ENCODE measurements at regions not wholly inside any gene's neighbourhood (a gene's known extent, or its start where the extent isn't known, plus 50 kb on each side); places are given as distances from the start of the nearest gene placed in this dataset.
"Not testable (repeated sequence)": the region's sequence is repeated elsewhere in the genome, so short reads cannot be mapped to it uniquely, and the experiment has no call there.

GRCh38 chr11:97912629-97913028 lies 1108.1 kb upstream of the CNTN5 start:
- no peak overlapping the region for H3K27ac Mint-ChIP-seq
- H3K27me3 Mint-ChIP-seq = no peaks in the 10 kb centered on the region
- H3K4me3 Mint-ChIP-seq = no peak overlapping the region
- no peaks in the 10 kb centered on the region for H3K36me3 Mint-ChIP-seq
- H3K9me3 Mint-ChIP-seq = peaks cover 4% of the 10 kb centered on the region
- H3K4me1 Mint-ChIP-seq (ENCODE audit: low read depth in 2 of 2) = no peaks in the 10 kb centered on the region
- DNase-seq (ENCODE audit: low spot score) (no peak), ATAC-seq (no peak)

GRCh38 chr11:97922933-97923332 lies 1097.8 kb upstream of the CNTN5 start:
- Mint-ChIP-seq H3K9me3 (peaks cover 15% of the 10 kb centered on the region), H3K36me3 (peaks cover 15% of the 10 kb centered on the region)
- DNase-seq (ENCODE audit: low spot score); H3K4me1 Mint-ChIP-seq (ENCODE audit: low read depth in 2 of 2); H3K4me3 Mint-ChIP-seq; H3K27ac Mint-ChIP-seq; H3K27me3 Mint-ChIP-seq; ATAC-seq: not testable (repeated sequence)

- H3K36me3 Mint-ChIP-seq = no peaks in the 10 kb centered on the region
- H3K27ac Mint-ChIP-seq = no peak overlapping the region
- no peaks in the 10 kb centered on the region for H3K27me3 Mint-ChIP-seq
- H3K4me1 Mint-ChIP-seq (ENCODE audit: low read depth in 2 of 2) = no peaks in the 10 kb centered on the region
- no peak for ATAC-seq
- no peak for DNase-seq (ENCODE audit: low spot score)
- peaks cover 17% of the 10 kb centered on the region for H3K9me3 Mint-ChIP-seq
- no peak overlapping the region for H3K4me3 Mint-ChIP-seq
Measured at GRCh38 chr11:97934572-97935208, 1086.1 kb upstream of the CNTN5 start.

GRCh38 chr11:97937501-97937900 lies 1083.2 kb upstream of the CNTN5 start:
- H3K27ac Mint-ChIP-seq = no peak overlapping the region

GRCh38 chr11:97938789-97939188 lies 1082.0 kb upstream of the CNTN5 start:
- no peak overlapping the region for H3K27ac Mint-ChIP-seq
- no peaks in the 10 kb centered on the region for H3K4me1 Mint-ChIP-seq (ENCODE audit: low read depth in 2 of 2)
- no peaks in the 10 kb centered on the region for H3K36me3 Mint-ChIP-seq
- no peak for ATAC-seq
- no peaks in the 10 kb centered on the region for H3K27me3 Mint-ChIP-seq
- no peak overlapping the region for H3K4me3 Mint-ChIP-seq
- H3K9me3 Mint-ChIP-seq = peaks cover 25% of the 10 kb centered on the region
- DNase-seq (ENCODE audit: low spot score) = no peak

More at GRCh38 chr11:97937501-97937900, 1083.2 kb upstream of the CNTN5 start:
- H3K4me1 Mint-ChIP-seq (ENCODE audit: low read depth in 2 of 2) = no peaks in the 10 kb centered on the region
- ATAC-seq = no peak
- peaks cover 31% of the 10 kb centered on the region for H3K9me3 Mint-ChIP-seq
- no peak for DNase-seq (ENCODE audit: low spot score)
- H3K27me3 Mint-ChIP-seq = no peaks in the 10 kb centered on the region
- H3K36me3 Mint-ChIP-seq = no peaks in the 10 kb centered on the region
- no peak overlapping the region for H3K4me3 Mint-ChIP-seq

GRCh38 chr11:97943493-97943892 lies 1077.3 kb upstream of the CNTN5 start:
- DNase-seq (ENCODE audit: low spot score) (no peak), ATAC-seq (no peak)
- Mint-ChIP-seq H3K4me3 (no peak overlapping the region), H3K36me3 (no peaks in the 10 kb centered on the region), H3K27me3 (no peaks in the 10 kb centered on the region), H3K4me1 (ENCODE audit: low read depth in 2 of 2) (no peaks in the 10 kb centered on the region), H3K27ac (no peak overlapping the region), H3K9me3 (peaks cover 14% of the 10 kb centered on the region)

- H3K4me3 Mint-ChIP-seq = no peak overlapping the region
- H3K9me3 Mint-ChIP-seq = peaks cover 5% of the 10 kb centered on the region
- DNase-seq (ENCODE audit: low spot score) = no peak
- ATAC-seq = no peak
- no peaks in the 10 kb centered on the region for H3K4me1 Mint-ChIP-seq (ENCODE audit: low read depth in 2 of 2)
- H3K36me3 Mint-ChIP-seq = no peaks in the 10 kb centered on the region
- no peaks in the 10 kb centered on the region for H3K27me3 Mint-ChIP-seq
- H3K27ac Mint-ChIP-seq = no peak overlapping the region
Measured at GRCh38 chr11:97948793-97949192, 1072.0 kb upstream of the CNTN5 start.

GRCh38 chr11:97955595-97955994 lies 1065.2 kb upstream of the CNTN5 start:
- ATAC-seq (no peak), DNase-seq (ENCODE audit: low spot score) (no peak)
- no peak overlapping the region for H3K27ac Mint-ChIP-seq
- no peaks in the 10 kb centered on the region for H3K36me3 Mint-ChIP-seq
- H3K9me3 Mint-ChIP-seq = peaks cover 15% of the 10 kb centered on the region
- no peaks in the 10 kb centered on the region for H3K27me3 Mint-ChIP-seq
- no peak overlapping the region for H3K4me3 Mint-ChIP-seq
- no peaks in the 10 kb centered on the region for H3K4me1 Mint-ChIP-seq (ENCODE audit: low read depth in 2 of 2)

GRCh38 chr11:97956904-97957303 lies 1063.8 kb upstream of the CNTN5 start:
- H3K4me3 Mint-ChIP-seq = no peak overlapping the region
- no peak for DNase-seq (ENCODE audit: low spot score)
- H3K9me3 Mint-ChIP-seq = peaks cover 16% of the 10 kb centered on the region
- ATAC-seq = no peak
- no peak overlapping the region for H3K27ac Mint-ChIP-seq
- no peaks in the 10 kb centered on the region for H3K4me1 Mint-ChIP-seq (ENCODE audit: low read depth in 2 of 2)
- H3K27me3 Mint-ChIP-seq = no peaks in the 10 kb centered on the region
- no peaks in the 10 kb centered on the region for H3K36me3 Mint-ChIP-seq

GRCh38 chr11:97961431-97961830 lies 1059.3 kb upstream of the CNTN5 start:
- H3K4me3 Mint-ChIP-seq = no peak overlapping the region
- DNase-seq (ENCODE audit: low spot score) = no peak
- no peak for ATAC-seq
- peaks cover 19% of the 10 kb centered on the region for H3K9me3 Mint-ChIP-seq
- no peaks in the 10 kb centered on the region for H3K27me3 Mint-ChIP-seq
- peaks cover 11% of the 10 kb centered on the region for H3K36me3 Mint-ChIP-seq
- H3K4me1 Mint-ChIP-seq (ENCODE audit: low read depth in 2 of 2) = no peaks in the 10 kb centered on the region
- H3K27ac Mint-ChIP-seq = no peak overlapping the region

GRCh38 chr11:97962758-97963157 lies 1058.0 kb upstream of the CNTN5 start:
- DNase-seq (ENCODE audit: low spot score) = no peak
- ATAC-seq = no peak
- Mint-ChIP-seq H3K4me3 (no peak overlapping the region), H3K4me1 (ENCODE audit: low read depth in 2 of 2) (no peaks in the 10 kb centered on the region), H3K27ac (no peak overlapping the region), H3K9me3 (peaks cover 19% of the 10 kb centered on the region), H3K36me3 (peaks cover 11% of the 10 kb centered on the region), H3K27me3 (no peaks in the 10 kb centered on the region)

GRCh38 chr11:97963528-97964331 lies 1057.0 kb upstream of the CNTN5 start:
- no peaks in the 10 kb centered on the region for H3K4me1 Mint-ChIP-seq (ENCODE audit: low read depth in 2 of 2)
- peaks cover 17% of the 10 kb centered on the region for H3K9me3 Mint-ChIP-seq
- H3K27ac Mint-ChIP-seq = no peak overlapping the region
- H3K36me3 Mint-ChIP-seq = peaks cover 11% of the 10 kb centered on the region
- no peak for ATAC-seq
- DNase-seq (ENCODE audit: low spot score) = no peak
- no peaks in the 10 kb centered on the region for H3K27me3 Mint-ChIP-seq
- H3K4me3 Mint-ChIP-seq = no peak overlapping the region

- no peak for ATAC-seq
- no peak for DNase-seq (ENCODE audit: low spot score)
Measured at GRCh38 chr11:97964332-97965004, 1056.3 kb upstream of the CNTN5 start.

More at GRCh38 chr11:97964332-97965004, 1056.3 kb upstream of the CNTN5 start:
- Mint-ChIP-seq H3K4me3 (no peak overlapping the region), H3K9me3 (peaks cover 15% of the 10 kb centered on the region), H3K4me1 (ENCODE audit: low read depth in 2 of 2) (no peaks in the 10 kb centered on the region), H3K27me3 (no peaks in the 10 kb centered on the region), H3K27ac (no peak overlapping the region), H3K36me3 (peaks cover 11% of the 10 kb centered on the region)
